ENCODE measurements at regions not wholly inside any gene's neighbourhood (a gene's known extent, or its start where the extent isn't known, plus 50 kb on each side); places are given as distances from the start of the nearest gene placed in this dataset.

DNA sequence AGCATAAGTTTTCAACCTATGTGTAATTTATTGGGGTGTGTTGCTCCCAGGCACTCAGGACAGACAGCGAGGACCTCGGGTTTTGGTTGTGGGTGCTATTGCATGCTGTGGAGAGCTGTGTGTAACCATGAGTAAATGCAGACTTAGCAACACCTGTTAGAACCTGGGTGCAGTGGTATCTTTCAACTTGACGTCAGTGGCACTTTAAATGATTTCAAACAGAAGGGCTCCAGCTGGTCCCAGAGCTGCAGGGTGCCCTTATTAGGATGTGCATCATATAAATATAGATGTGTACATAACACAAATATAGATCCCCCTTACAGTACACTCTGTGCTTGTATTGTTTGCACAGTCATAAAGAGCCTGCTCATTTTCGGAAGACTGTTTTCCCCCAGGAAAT is 228.3 kb upstream of the IRS2 start:
- TF ChIP-seq, protein P1, sequence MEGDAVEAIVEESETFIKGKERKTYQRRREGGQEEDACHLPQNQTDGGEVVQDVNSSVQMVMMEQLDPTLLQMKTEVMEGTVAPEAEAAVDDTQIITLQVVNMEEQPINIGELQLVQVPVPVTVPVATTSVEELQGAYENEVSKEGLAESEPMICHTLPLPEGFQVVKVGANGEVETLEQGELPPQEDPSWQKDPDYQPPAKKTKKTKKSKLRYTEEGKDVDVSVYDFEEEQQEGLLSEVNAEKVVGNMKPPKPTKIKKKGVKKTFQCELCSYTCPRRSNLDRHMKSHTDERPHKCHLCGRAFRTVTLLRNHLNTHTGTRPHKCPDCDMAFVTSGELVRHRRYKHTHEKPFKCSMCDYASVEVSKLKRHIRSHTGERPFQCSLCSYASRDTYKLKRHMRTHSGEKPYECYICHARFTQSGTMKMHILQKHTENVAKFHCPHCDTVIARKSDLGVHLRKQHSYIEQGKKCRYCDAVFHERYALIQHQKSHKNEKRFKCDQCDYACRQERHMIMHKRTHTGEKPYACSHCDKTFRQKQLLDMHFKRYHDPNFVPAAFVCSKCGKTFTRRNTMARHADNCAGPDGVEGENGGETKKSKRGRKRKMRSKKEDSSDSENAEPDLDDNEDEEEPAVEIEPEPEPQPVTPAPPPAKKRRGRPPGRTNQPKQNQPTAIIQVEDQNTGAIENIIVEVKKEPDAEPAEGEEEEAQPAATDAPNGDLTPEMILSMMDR (IDR thresholded peaks at IDR 0.05), result no peak
- TF ChIP-seq POLR2AphosphoS5 (IDR thresholded peaks at IDR 0.05), result no peak
- no peak for TF ChIP-seq POLR2A (IDR thresholded peaks at IDR 0.05)
- no peak for TF ChIP-seq EP300 (IDR thresholded peaks at IDR 0.05)
